Endothelial cell of umbilical vein (primary cell): ENCODE measurements at regions not wholly inside any gene's neighbourhood (a gene's known extent, or its start where the extent isn't known, plus 50 kb on each side); places are given as distances from the start of the nearest gene placed in this dataset.

ENCODE experiments used
- BruUV-seq: library from RNA; stranded (reverse); fragments of 400-500 nt; replicated peaks from 2 replicates; lab custom pipeline; 2021; lab: Mats Ljungman, UMichigan
- CTCF ChIA-PET: fragments of 300-600, 350-600 bp; sonication (Branson Sonifier 250); formaldehyde crosslinking; loops from one replicate; lab custom pipeline; 2021; ENCODE audit warnings: antibody characterized with exemption, inconsistent platforms; lab: Charles Lee
- POLR2A ChIA-PET: fragments of 300-600, 350-600 bp; sonication (Branson Sonifier 250); formaldehyde crosslinking; loops from one replicate; lab custom pipeline; 2021; ENCODE audit warnings: antibody characterized with exemption, inconsistent platforms; lab: Charles Lee
- DNase-seq: peaks from one replicate; pipeline ENCODE4 v3.0.0-alpha.2; 2011; ENCODE audit warnings: low read depth, low spot score
- FAIRE-seq: peaks from 2 replicates; lab custom pipeline; 2011; peaks lifted over from hg19 to GRCh38; lab: Jason Lieb, UNC
- H2AFZ ChIP-seq: 2 replicates; pipeline ENCODE4 v1.6.0; 2012; ENCODE audit warnings: low read depth, low read length, control low read depth, inconsistent platforms
- H3K27ac ChIP-seq: 2 replicates; pipeline ENCODE4 v1.5.1; 2011; ENCODE audit warnings: low read depth, mild to moderate bottlenecking, control low read depth, low read length, moderate library complexity; ENCODE audit not compliant: insufficient read depth
- H3K27me3 ChIP-seq, 2 experiments: 2 replicates each; pipeline versions ENCODE4 v1.6.0 to v1.6.1; 2011; ENCODE audit warnings: low read length in 2 of 2, mixed read lengths in 1 of 2; ENCODE audit not compliant: control insufficient read depth in 2 of 2, insufficient read depth in 2 of 2
- H3K36me3 ChIP-seq, 2 experiments: 2 replicates in 1 of 2; 3 replicates in 1 of 2; pipeline ENCODE4 v1.5.1; 2011; ENCODE audit warnings: low read length in 2 of 2, mild to moderate bottlenecking in 1 of 2, moderate library complexity in 1 of 2; ENCODE audit not compliant: control insufficient read depth in 2 of 2, insufficient read depth in 2 of 2; ENCODE audit errors: extremely low read depth in 1 of 2
- H3K4me1 ChIP-seq: 3 replicates; pipeline ENCODE4 v1.5.1; 2011; ENCODE audit warnings: mild to moderate bottlenecking, low read length; ENCODE audit not compliant: control insufficient read depth, insufficient read depth; ENCODE audit errors: extremely low read depth
- H3K4me2 ChIP-seq: 2 replicates; pipeline ENCODE4 v1.6.1; 2011; ENCODE audit warnings: low read length, control low read depth, mixed read lengths; ENCODE audit not compliant: insufficient read depth
- H3K4me3 ChIP-seq, 3 experiments: fragments of 200-600 bp in 1 of 3; sonication (generic), shearing (Covaris generic) in 1 of 3; replicated peaks in 1 of 3; 2 replicates each; pipeline ENCODE4 v1.5.1; 2011 to 2016; ENCODE audit warnings: control low read depth in 3 of 3, low read length in 3 of 3, mild to moderate bottlenecking in 2 of 3, inconsistent platforms in 1 of 3, low read depth in 1 of 3, moderate library complexity in 1 of 3; ENCODE audit not compliant: insufficient read depth in 1 of 3
- H3K79me2 ChIP-seq: 2 replicates; pipeline ENCODE4 v1.6.0; 2012; ENCODE audit warnings: low read length, inconsistent platforms; ENCODE audit not compliant: control insufficient read depth, insufficient read depth
- H3K9ac ChIP-seq: replicated peaks from 2 replicates; pipeline ENCODE3; 2011; ENCODE audit warnings: low read length, control low read depth; ENCODE audit not compliant: insufficient read depth; ENCODE audit errors: extremely low read depth
- H3K9me1 ChIP-seq: replicated peaks from 3 replicates; pipeline ENCODE4 v1.6.0; 2011; ENCODE audit warnings: mild to moderate bottlenecking, low read length; ENCODE audit not compliant: control insufficient read depth, insufficient read depth; ENCODE audit errors: extremely low read depth
- H3K9me3 ChIP-seq: replicated peaks from 2 replicates; pipeline ENCODE4 v1.5.1; 2012; ENCODE audit warnings: low read length, inconsistent platforms; ENCODE audit not compliant: control insufficient read depth, insufficient read depth
- H4K20me1 ChIP-seq: replicated peaks from 2 replicates; pipeline ENCODE3; 2011; ENCODE audit warnings: mild to moderate bottlenecking, low read length; ENCODE audit not compliant: control insufficient read depth, insufficient read depth; ENCODE audit errors: extremely low read depth
- CTCF ChIP-seq, 2 donors: IDR thresholded peaks; 1 replicate in 1 of 2; 2 replicates in 1 of 2; pipeline ENCODE4 v1.5.1; 2011; ENCODE audit warnings: low read length in 2 of 2, mild to moderate bottlenecking in 2 of 2, moderate library complexity in 2 of 2, control low read depth in 1 of 2, inconsistent platforms in 1 of 2, low read depth in 1 of 2; ENCODE audit not compliant: insufficient read depth in 1 of 2; ENCODE audit errors: extremely low read depth in 1 of 2
- EZH2 ChIP-seq: IDR thresholded peaks from 2 replicates; pipeline ENCODE4 v1.6.1; 2012; ENCODE audit warnings: borderline replicate concordance, low read depth, mild to moderate bottlenecking, moderate library complexity, low read length, inconsistent platforms; ENCODE audit not compliant: severe bottlenecking
- FOS ChIP-seq: IDR thresholded peaks from 2 replicates; pipeline ENCODE4 v1.6.1; 2011; ENCODE audit warnings: mild to moderate bottlenecking, low read length, moderate library complexity, borderline replicate concordance; ENCODE audit not compliant: insufficient read depth
- JUN ChIP-seq: IDR thresholded peaks from 2 replicates; pipeline ENCODE4 v1.6.1; 2011; ENCODE audit warnings: borderline replicate concordance, low read depth; ENCODE audit not compliant: insufficient read length, insufficient read depth
- MYC ChIP-seq: IDR thresholded peaks from one replicate; pipeline ENCODE4 v1.6.1; 2011; ENCODE audit warnings: mild to moderate bottlenecking, low read depth, low read length
- POLR2A ChIP-seq: IDR thresholded peaks from 2 replicates; pipeline ENCODE4 v1.6.1; 2012; ENCODE audit warnings: low read depth, mild to moderate bottlenecking, control low read depth, low read length
- POLR2AphosphoS5 ChIP-seq: IDR thresholded peaks from 2 replicates; pipeline ENCODE4 v1.6.1; 2012; ENCODE audit warnings: low read depth, mild to moderate bottlenecking, control low read depth, low read length, moderate library complexity; ENCODE audit not compliant: insufficient read depth
- dilution Hi-C: fragments of 300-500 bp; cut with MboI; formaldehyde crosslinking; loops from one replicate; pipeline ENCODE4 v1.15.0; 2019; ENCODE audit warnings: low sequenced_read_pairs; ENCODE audit not compliant: extremely low pct_ligation_motif_present
- intact Hi-C: fragments of 100-400 bp; cut with micrococcal nuclease; formaldehyde crosslinking; loops from one replicate; pipeline ENCODE4 v1.10.0; 2022

- Histone ChIP-seq H3K4me2 (no peak overlapping the region), H3K27me3 (peaks cover 2% of the 10 kb centered on the region in 2 experiments), H3K4me1 (no peaks in the 10 kb centered on the region), H3K79me2 (no peaks in the 10 kb centered on the region), H3K9me3 (no peaks in the 10 kb centered on the region), H2AFZ (no peak overlapping the region), H3K9me1 (no peaks in the 10 kb centered on the region), H3K9ac (no peak overlapping the region), H3K36me3 (no peaks in the 10 kb centered on the region), H4K20me1 (no peaks in the 10 kb centered on the region), H3K27ac (no peak overlapping the region), H3K4me3 (no peak overlapping the region)
- intact Hi-C loops: no loop called here
- DNase-seq (no peak), FAIRE-seq (no peak)
- POLR2A ChIA-PET: no interaction called here
- BruUV-seq: no TSS peak
- no peak for TF ChIP-seq POLR2AphosphoS5
- no peak for TF ChIP-seq CTCF (IDR thresholded peaks at IDR 0.05; ENCODE audit: extremely low read depth in 1 of 2, insufficient read depth in 1 of 2, low read depth in 1 of 2, low read length in 2 of 2)
- TF ChIP-seq POLR2A: no peak
- TF ChIP-seq FOS: no peak
- no peak for TF ChIP-seq JUN
- no peak for TF ChIP-seq EZH2
- CTCF ChIA-PET: no interaction called here
- dilution Hi-C loops: no loop called here
Measured at GRCh38 chr6:151722342-151722741, 85.1 kb upstream of the ESR1 start.

GRCh38 chr6:151723152-151723551 is 84.3 kb upstream of the ESR1 start:
- peaks cover 2% of the 10 kb centered on the region in 2 experiments for H3K27me3 ChIP-seq
- DNase-seq: no peak
- H3K9me1 ChIP-seq: no peaks in the 10 kb centered on the region
- H3K79me2 ChIP-seq: no peaks in the 10 kb centered on the region
- H3K9ac ChIP-seq: no peak overlapping the region
- H3K36me3 ChIP-seq: no peaks in the 10 kb centered on the region
- no peak overlapping the region for H3K4me3 ChIP-seq
- H4K20me1 ChIP-seq: no peaks in the 10 kb centered on the region
- H2AFZ ChIP-seq: no peak overlapping the region
- ChIA-PET POLR2A (no interaction called here), CTCF (no interaction called here)
- intact Hi-C loops: no loop called here
- H3K4me2 ChIP-seq: no peak overlapping the region
- no peak for TF ChIP-seq CTCF (IDR thresholded peaks at IDR 0.05; ENCODE audit: extremely low read depth in 1 of 2, insufficient read depth in 1 of 2, low read depth in 1 of 2, low read length in 2 of 2)
- TF ChIP-seq FOS: no peak
- no peak for TF ChIP-seq MYC
- no peak for TF ChIP-seq EZH2
- TF ChIP-seq JUN: no peak
- FAIRE-seq: no peak
- dilution Hi-C loops: no loop called here
- BruUV-seq: no TSS peak
- H3K27ac ChIP-seq: no peak overlapping the region
- no peaks in the 10 kb centered on the region for H3K4me1 ChIP-seq
- no peaks in the 10 kb centered on the region for H3K9me3 ChIP-seq
